ENCODE measurements at regions not wholly inside any gene's neighbourhood (a gene's known extent, or its start where the extent isn't known, plus 50 kb on each side); places are given as distances from the start of the nearest gene placed in this dataset.

GRCh38 chr3:115553796-115554486 is 69.4 kb upstream of the GAP43 start:
- H3K27me3 Mint-ChIP-seq = no peaks in the 10 kb centered on the region
- no peak for DNase-seq (ENCODE audit: low spot score, unreplicated experiment)
- H3K4me3 Mint-ChIP-seq (ENCODE audit: low read depth) = no peak overlapping the region
- no peak for TF ChIP-seq CTCF (IDR thresholded peaks at IDR 0.05; ENCODE audit: unreplicated experiment)
- no peaks in the 10 kb centered on the region for H3K36me3 Mint-ChIP-seq (ENCODE audit: insufficient read depth)
- H3K9me3 Mint-ChIP-seq (ENCODE audit: low read depth) = no peaks in the 10 kb centered on the region
- no peaks in the 10 kb centered on the region for H3K4me1 Mint-ChIP-seq (ENCODE audit: low read depth)
- no peak overlapping the region for H3K27ac Mint-ChIP-seq

GRCh38 chr3:115554487-115554807 is 68.9 kb upstream of the GAP43 start:
- Mint-ChIP-seq H3K9me3 (ENCODE audit: low read depth) (no peaks in the 10 kb centered on the region), H3K36me3 (ENCODE audit: insufficient read depth) (no peaks in the 10 kb centered on the region), H3K4me3 (ENCODE audit: low read depth) (no peak overlapping the region), H3K27ac (no peak overlapping the region), H3K4me1 (ENCODE audit: low read depth) (no peaks in the 10 kb centered on the region), H3K27me3 (no peaks in the 10 kb centered on the region)
- no peak for DNase-seq (ENCODE audit: low spot score, unreplicated experiment)
- TF ChIP-seq CTCF (IDR thresholded peaks at IDR 0.05; ENCODE audit: unreplicated experiment) = no peak

GRCh38 chr3:115562636-115563267 is 60.6 kb upstream of the GAP43 start:
- Mint-ChIP-seq H3K36me3 (ENCODE audit: insufficient read depth) (no peaks in the 10 kb centered on the region), H3K4me1 (ENCODE audit: low read depth) (no peaks in the 10 kb centered on the region), H3K4me3 (ENCODE audit: low read depth) (no peak overlapping the region), H3K9me3 (ENCODE audit: low read depth) (no peaks in the 10 kb centered on the region), H3K27ac (no peak overlapping the region), H3K27me3 (no peaks in the 10 kb centered on the region)
- no peak for DNase-seq (ENCODE audit: low spot score, unreplicated experiment)
- TF ChIP-seq CTCF (IDR thresholded peaks at IDR 0.05; ENCODE audit: unreplicated experiment) = no peak

GRCh38 chr3:115563984-115564383 is 59.3 kb upstream of the GAP43 start:
- TF ChIP-seq CTCF (IDR thresholded peaks at IDR 0.05; ENCODE audit: unreplicated experiment) = no peak
- H3K4me1 Mint-ChIP-seq (ENCODE audit: low read depth) = no peaks in the 10 kb centered on the region
- H3K9me3 Mint-ChIP-seq (ENCODE audit: low read depth) = no peaks in the 10 kb centered on the region
- no peaks in the 10 kb centered on the region for H3K27me3 Mint-ChIP-seq
- H3K36me3 Mint-ChIP-seq (ENCODE audit: insufficient read depth) = no peaks in the 10 kb centered on the region
- H3K27ac Mint-ChIP-seq = no peak overlapping the region
- DNase-seq (ENCODE audit: low spot score, unreplicated experiment) = no peak
- H3K4me3 Mint-ChIP-seq (ENCODE audit: low read depth) = no peak overlapping the region

GRCh38 chr3:115571413-115571812 is 51.9 kb upstream of the GAP43 start:
- no peak for DNase-seq (ENCODE audit: low spot score, unreplicated experiment)
- Mint-ChIP-seq H3K4me3 (ENCODE audit: low read depth) (no peak overlapping the region), H3K36me3 (ENCODE audit: insufficient read depth) (no peaks in the 10 kb centered on the region), H3K27ac (no peak overlapping the region), H3K27me3 (no peaks in the 10 kb centered on the region), H3K9me3 (ENCODE audit: low read depth) (no peaks in the 10 kb centered on the region), H3K4me1 (ENCODE audit: low read depth) (no peaks in the 10 kb centered on the region)
- no peak for TF ChIP-seq CTCF (IDR thresholded peaks at IDR 0.05; ENCODE audit: unreplicated experiment)
